Astrocyte (in vitro differentiated cells and primary cell): ENCODE measurements at regions not wholly inside any gene's neighbourhood (a gene's known extent, or its start where the extent isn't known, plus 50 kb on each side); places are given as distances from the start of the nearest gene placed in this dataset.

Source experiments
- DNase-seq: peaks from one replicate; pipeline ENCODE4 v3.0.0-alpha.2; 2010; ENCODE audit warnings: low read depth
- FAIRE-seq: peaks from 2 replicates; lab custom pipeline; 2011; peaks lifted over from hg19 to GRCh38; lab: Jason Lieb, UNC
- H2AFZ ChIP-seq: 2 replicates; pipeline ENCODE4 v1.6.0; 2012; ENCODE audit warnings: low read depth, low read length, inconsistent platforms
- H3K27ac ChIP-seq: 2 replicates; pipeline ENCODE4 v1.5.1; 2011; ENCODE audit warnings: low read depth, low read length, inconsistent platforms
- H3K27me3 ChIP-seq: 2 replicates; pipeline ENCODE4 v1.6.0; 2011; ENCODE audit warnings: low read length, inconsistent platforms; ENCODE audit not compliant: insufficient read depth
- H3K36me3 ChIP-seq: 2 replicates; pipeline ENCODE4 v1.5.1; 2011; ENCODE audit warnings: low read length, inconsistent platforms; ENCODE audit not compliant: insufficient read depth
- H3K4me1 ChIP-seq: 2 replicates; pipeline ENCODE4 v1.5.1; 2011; ENCODE audit warnings: low read length, inconsistent platforms; ENCODE audit not compliant: insufficient read depth
- H3K4me2 ChIP-seq: 2 replicates; pipeline ENCODE4 v1.6.0; 2012; ENCODE audit warnings: low read length, inconsistent platforms
- H3K4me3 ChIP-seq: 2 replicates; pipeline ENCODE4 v1.5.1; 2011; ENCODE audit warnings: low read depth, mild to moderate bottlenecking, low read length, inconsistent platforms; ENCODE audit not compliant: insufficient read depth
- H3K79me2 ChIP-seq: 2 replicates; pipeline ENCODE4 v1.6.0; 2012; ENCODE audit warnings: mild to moderate bottlenecking, low read length, inconsistent platforms; ENCODE audit not compliant: insufficient read depth
- H3K9ac ChIP-seq: 2 replicates; pipeline ENCODE4 v1.6.0; 2012; ENCODE audit warnings: mild to moderate bottlenecking, low read length, inconsistent platforms
- H3K9me3 ChIP-seq: 2 replicates; pipeline ENCODE4 v1.5.1; 2012; ENCODE audit warnings: low read depth, mild to moderate bottlenecking, low read length, inconsistent platforms; ENCODE audit not compliant: insufficient read depth
- H4K20me1 ChIP-seq: 2 replicates; pipeline ENCODE4 v1.6.0; 2012; ENCODE audit warnings: low read length, inconsistent platforms; ENCODE audit not compliant: insufficient read depth
- H3K27ac Mint-ChIP-seq: one replicate; pipeline ENCODE4 v1.8.0; 2021; ENCODE audit warnings: mild to moderate bottlenecking, mixed read lengths; ENCODE audit not compliant: unreplicated experiment
- H3K27me3 Mint-ChIP-seq: one replicate; pipeline ENCODE4 v1.8.0; 2021; ENCODE audit warnings: low read depth, mixed read lengths; ENCODE audit not compliant: unreplicated experiment
- H3K36me3 Mint-ChIP-seq: one replicate; pipeline ENCODE4 v1.8.0; 2021; ENCODE audit warnings: low read depth, mixed read lengths; ENCODE audit not compliant: unreplicated experiment
- H3K4me1 Mint-ChIP-seq: one replicate; pipeline ENCODE4 v1.8.0; 2021; ENCODE audit warnings: low read depth, mixed read lengths; ENCODE audit not compliant: unreplicated experiment
- H3K4me3 Mint-ChIP-seq: one replicate; pipeline ENCODE4 v1.8.0; 2021; ENCODE audit warnings: mild to moderate bottlenecking, moderate library complexity, mixed read lengths; ENCODE audit not compliant: unreplicated experiment
- H3K9me3 Mint-ChIP-seq: one replicate; pipeline ENCODE4 v1.8.0; 2021; ENCODE audit warnings: mild to moderate bottlenecking, mixed read lengths; ENCODE audit not compliant: unreplicated experiment
- EZH2 ChIP-seq: IDR thresholded peaks from 2 replicates; pipeline ENCODE4 v1.6.1; 2012; ENCODE audit warnings: mild to moderate bottlenecking, low read length, inconsistent platforms; ENCODE audit not compliant: insufficient read depth
- TF ChIP-seq, protein P1 (sequence below): IDR thresholded peaks from 2 replicates; pipeline ENCODE4 v1.5.1; 2011; ENCODE audit warnings: low read depth, mild to moderate bottlenecking, inconsistent platforms, low read length, moderate library complexity; ENCODE audit not compliant: insufficient read depth

DNA sequence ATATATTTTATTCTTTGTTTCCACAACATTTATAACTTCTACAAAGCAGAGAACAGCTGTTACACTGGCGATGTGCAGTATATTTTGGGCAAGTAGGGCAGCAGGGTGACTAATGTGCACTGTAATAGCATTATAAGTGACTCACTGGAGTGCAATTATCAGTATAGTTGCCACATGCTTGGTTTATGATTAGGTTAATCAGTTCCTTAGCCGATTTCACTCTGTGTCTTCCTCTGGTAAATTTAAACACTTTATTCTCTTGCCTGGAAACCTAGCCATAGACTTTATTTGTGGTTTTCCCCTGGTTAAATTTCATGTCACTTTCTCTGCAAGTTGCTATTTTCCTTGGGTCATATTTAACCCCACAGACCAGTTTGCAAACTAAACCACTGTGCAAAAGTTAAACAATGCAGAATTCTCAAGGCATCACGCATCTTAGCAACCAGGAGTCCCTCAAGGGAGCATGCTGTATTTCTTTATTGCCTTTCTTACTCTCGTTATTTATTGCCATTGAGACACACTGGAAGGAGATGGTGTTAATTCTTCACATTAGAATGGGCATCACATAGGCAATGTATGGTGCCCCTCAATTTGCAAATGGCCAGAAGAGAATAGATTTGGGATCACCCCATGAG lies 690.2 kb upstream of the DPPA4 start:
- no peaks in the 10 kb centered on the region for H3K36me3 ChIP-seq
- no peaks in the 10 kb centered on the region for H3K27me3 ChIP-seq
- H3K27ac ChIP-seq, result no peak overlapping the region
- no peak overlapping the region for H3K9ac ChIP-seq
- H3K4me3 ChIP-seq, result no peak overlapping the region
- H3K4me1 Mint-ChIP-seq, result peaks cover 4% of the 10 kb centered on the region
- peaks cover 5% of the 10 kb centered on the region for H3K4me1 ChIP-seq
- no peaks in the 10 kb centered on the region for H3K9me3 ChIP-seq
- no peaks in the 10 kb centered on the region for H3K79me2 ChIP-seq
- H4K20me1 ChIP-seq, result no peaks in the 10 kb centered on the region
- no peak overlapping the region for H2AFZ ChIP-seq
- DNase-seq (peak; percentile 75), FAIRE-seq (peak; percentile 94)
- no peak overlapping the region for H3K4me3 Mint-ChIP-seq
- no peaks in the 10 kb centered on the region for H3K27me3 Mint-ChIP-seq
- peaks cover 5% of the 10 kb centered on the region for H3K9me3 Mint-ChIP-seq
- H3K36me3 Mint-ChIP-seq, result no peaks in the 10 kb centered on the region
- TF ChIP-seq, protein P1, sequence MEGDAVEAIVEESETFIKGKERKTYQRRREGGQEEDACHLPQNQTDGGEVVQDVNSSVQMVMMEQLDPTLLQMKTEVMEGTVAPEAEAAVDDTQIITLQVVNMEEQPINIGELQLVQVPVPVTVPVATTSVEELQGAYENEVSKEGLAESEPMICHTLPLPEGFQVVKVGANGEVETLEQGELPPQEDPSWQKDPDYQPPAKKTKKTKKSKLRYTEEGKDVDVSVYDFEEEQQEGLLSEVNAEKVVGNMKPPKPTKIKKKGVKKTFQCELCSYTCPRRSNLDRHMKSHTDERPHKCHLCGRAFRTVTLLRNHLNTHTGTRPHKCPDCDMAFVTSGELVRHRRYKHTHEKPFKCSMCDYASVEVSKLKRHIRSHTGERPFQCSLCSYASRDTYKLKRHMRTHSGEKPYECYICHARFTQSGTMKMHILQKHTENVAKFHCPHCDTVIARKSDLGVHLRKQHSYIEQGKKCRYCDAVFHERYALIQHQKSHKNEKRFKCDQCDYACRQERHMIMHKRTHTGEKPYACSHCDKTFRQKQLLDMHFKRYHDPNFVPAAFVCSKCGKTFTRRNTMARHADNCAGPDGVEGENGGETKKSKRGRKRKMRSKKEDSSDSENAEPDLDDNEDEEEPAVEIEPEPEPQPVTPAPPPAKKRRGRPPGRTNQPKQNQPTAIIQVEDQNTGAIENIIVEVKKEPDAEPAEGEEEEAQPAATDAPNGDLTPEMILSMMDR, result no peak
- TF ChIP-seq EZH2, result no peak
- peak overlapping the region; percentile 19 for H3K4me2 ChIP-seq
- H3K27ac Mint-ChIP-seq, result no peak overlapping the region

DNA sequence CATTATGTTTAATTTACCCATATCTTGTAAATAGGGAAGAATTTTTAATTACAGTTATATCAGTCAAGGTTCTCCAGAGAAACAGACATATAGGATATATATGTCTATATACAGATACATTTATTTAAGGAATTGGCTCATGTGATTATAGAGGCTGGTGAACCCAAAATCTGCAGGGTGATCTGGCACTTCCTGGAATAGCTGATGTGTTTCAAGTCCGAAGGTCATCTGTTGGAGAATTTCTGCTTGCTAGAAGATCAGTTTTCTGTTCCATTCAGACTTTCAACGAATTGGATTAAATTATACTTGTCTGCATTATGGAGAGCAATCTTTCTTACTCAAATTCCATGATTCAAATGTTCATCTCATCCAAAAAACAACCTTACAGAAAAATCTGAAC lies 694.6 kb upstream of the DPPA4 start:
- no peak for DNase-seq
- Histone ChIP-seq H3K36me3 (no peaks in the 10 kb centered on the region), H3K27ac (no peak overlapping the region), H2AFZ (no peak overlapping the region), H3K4me2 (no peak overlapping the region), H4K20me1 (no peaks in the 10 kb centered on the region), H3K79me2 (no peaks in the 10 kb centered on the region), H3K9me3 (no peaks in the 10 kb centered on the region), H3K9ac (no peak overlapping the region), H3K4me1 (peaks cover 5% of the 10 kb centered on the region), H3K27me3 (no peaks in the 10 kb centered on the region), H3K4me3 (no peak overlapping the region)
- no peak overlapping the region for H3K4me3 Mint-ChIP-seq
- H3K27me3 Mint-ChIP-seq, result no peaks in the 10 kb centered on the region
- H3K27ac Mint-ChIP-seq, result no peak overlapping the region
- H3K9me3 Mint-ChIP-seq, result peaks cover 5% of the 10 kb centered on the region
- peaks cover 4% of the 10 kb centered on the region for H3K4me1 Mint-ChIP-seq
- TF ChIP-seq, protein P1, result no peak
- no peak for TF ChIP-seq EZH2
- no peaks in the 10 kb centered on the region for H3K36me3 Mint-ChIP-seq
- no peak for FAIRE-seq

DNA sequence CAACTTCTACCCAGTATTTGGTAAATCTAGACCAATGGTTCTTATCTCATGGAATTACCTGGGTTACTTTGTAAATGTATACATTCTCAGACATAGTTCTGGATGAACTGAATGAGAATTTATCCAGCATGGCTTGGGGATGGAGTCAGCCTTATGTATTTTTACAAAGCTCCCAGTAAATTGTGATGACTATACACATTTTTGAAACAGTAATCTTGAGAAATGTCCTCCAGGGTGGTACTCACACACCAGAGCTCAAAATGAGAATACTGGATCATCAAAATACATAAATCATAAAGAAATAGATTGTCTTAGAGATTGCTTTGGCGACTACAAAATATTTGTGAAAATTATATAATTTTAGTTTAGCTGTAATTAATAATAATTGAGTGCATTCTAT lies 722.1 kb upstream of the DPPA4 start:
- Histone ChIP-seq H4K20me1 (no peaks in the 10 kb centered on the region), H3K9me3 (no peaks in the 10 kb centered on the region), H3K36me3 (no peaks in the 10 kb centered on the region), H3K27ac (no peak overlapping the region), H3K79me2 (no peaks in the 10 kb centered on the region), H3K4me1 (no peaks in the 10 kb centered on the region), H3K4me2 (no peak overlapping the region), H3K27me3 (no peaks in the 10 kb centered on the region), H2AFZ (no peak overlapping the region), H3K4me3 (no peak overlapping the region), H3K9ac (no peak overlapping the region)
- no peak for FAIRE-seq
- no peak for DNase-seq
- Mint-ChIP-seq H3K27me3 (no peaks in the 10 kb centered on the region), H3K4me1 (no peaks in the 10 kb centered on the region), H3K4me3 (no peak overlapping the region), H3K9me3 (no peaks in the 10 kb centered on the region), H3K27ac (no peak overlapping the region), H3K36me3 (no peaks in the 10 kb centered on the region)
- TF ChIP-seq, protein P1, result no peak
- no peak for TF ChIP-seq EZH2
